OCI-LY1 (cell line): ENCODE measurements at regions not wholly inside any gene's neighbourhood (a gene's known extent, or its start where the extent isn't known, plus 50 kb on each side); places are given as distances from the start of the nearest gene placed in this dataset.

Experiments used
- H2AFZ ChIP-seq: fragments of 200-600 bp; sonication (generic), shearing (Covaris generic); 2 replicates; pipeline ENCODE4 v1.6.0; 2014; ENCODE audit warnings: antibody characterized with exemption, mild to moderate bottlenecking, low read length
- H3F3A ChIP-seq: fragments of 200-600 bp; sonication (generic), shearing (Covaris generic); 2 replicates; pipeline ENCODE4 v1.6.0; 2014; ENCODE audit warnings: mild to moderate bottlenecking, antibody characterized with exemption, low read length, moderate library complexity; ENCODE audit not compliant: insufficient read depth
- H3K27ac ChIP-seq: fragments of 200-600 bp; sonication (generic); 2 replicates; pipeline ENCODE4 v1.5.1; 2014; ENCODE audit warnings: low read length, mixed run types, mild to moderate bottlenecking, low read depth; ENCODE audit not compliant: poor library complexity, severe bottlenecking
- H3K27me3 ChIP-seq: fragments of 200-600 bp; sonication (generic); 2 replicates; pipeline ENCODE4 v1.6.0; 2014; ENCODE audit warnings: antibody characterized with exemption, mild to moderate bottlenecking, low read length, moderate library complexity; ENCODE audit not compliant: insufficient read depth
- H3K36me3 ChIP-seq: fragments of 200-600 bp; sonication (generic); 2 replicates; pipeline ENCODE4 v1.6.1; 2014; ENCODE audit warnings: mild to moderate bottlenecking, antibody characterized with exemption, low read length, moderate library complexity, mixed read lengths; ENCODE audit not compliant: insufficient read depth
- H3K4me1 ChIP-seq: fragments of 200-600 bp; sonication (generic); 2 replicates; pipeline ENCODE4 v1.5.1; 2014; ENCODE audit warnings: mild to moderate bottlenecking, low read length, moderate library complexity; ENCODE audit not compliant: insufficient read depth, severe bottlenecking
- H3K4me2 ChIP-seq: fragments of 200-600 bp; sonication (generic), shearing (Covaris generic); 2 replicates; pipeline ENCODE4 v1.6.1; 2014; ENCODE audit warnings: low read length
- H3K4me3 ChIP-seq: fragments of 200-600 bp; sonication (generic); 2 replicates; pipeline ENCODE4 v1.5.1; 2014; ENCODE audit warnings: low read length, low read depth, mild to moderate bottlenecking, mixed read lengths; ENCODE audit not compliant: poor library complexity, severe bottlenecking
- H3K79me2 ChIP-seq: fragments of 200-600 bp; shearing (Covaris generic); 2 replicates; pipeline ENCODE4 v1.6.1; 2016; ENCODE audit warnings: mixed run types, low read length, mixed read lengths; ENCODE audit not compliant: insufficient read depth
- H3K9ac ChIP-seq: fragments of 200-600 bp; sonication (generic), shearing (Covaris generic); 2 replicates; pipeline ENCODE4 v1.6.1; 2014; ENCODE audit warnings: mild to moderate bottlenecking, low read length, mixed read lengths
- H3K9me2 ChIP-seq: fragments of 200-600 bp; sonication (generic), shearing (Covaris generic); 2 replicates; pipeline ENCODE4 v1.6.1; 2014; ENCODE audit warnings: low read depth, mild to moderate bottlenecking, low read length, mixed read lengths
- H3K9me3 ChIP-seq: fragments of 200-600 bp; shearing (Covaris generic); 2 replicates; pipeline ENCODE4 v1.6.1; 2014; ENCODE audit warnings: low read length, mixed read lengths
- H4K20me1 ChIP-seq: fragments of 200-600 bp; sonication (generic), shearing (Covaris generic); 2 replicates; pipeline ENCODE4 v1.6.0; 2016; ENCODE audit warnings: mild to moderate bottlenecking, low read length; ENCODE audit not compliant: insufficient read depth
- CTCF ChIP-seq: fragments of 200-600 bp; sonication (generic), shearing (Covaris generic); IDR thresholded peaks from 2 replicates; pipeline ENCODE4 v1.5.1; 2017; ENCODE audit warnings: mild to moderate bottlenecking, antibody characterized with exemption, low read length, moderate library complexity, mixed read lengths
- EZH2 ChIP-seq: fragments of 200-600 bp; sonication (generic), shearing (Covaris generic); IDR thresholded peaks from 2 replicates; pipeline ENCODE4 v1.8.0; 2017; ENCODE audit warnings: borderline replicate concordance, mixed run types, mild to moderate bottlenecking, antibody characterized with exemption, low read length, moderate library complexity, mixed read lengths

GRCh38 chr15:70395164-70395563, 297.4 kb upstream of the TLE3 start:
- H3F3A ChIP-seq = no peaks in the 10 kb centered on the region
- no peak overlapping the region for H3K9ac ChIP-seq
- no peak overlapping the region for H3K27ac ChIP-seq
- H3K79me2 ChIP-seq = no peaks in the 10 kb centered on the region
- no peak overlapping the region for H2AFZ ChIP-seq
- H3K4me3 ChIP-seq = no peak overlapping the region
- peaks cover 4% of the 10 kb centered on the region; the same call in 1 of the 2 replicates for H3K9me3 ChIP-seq
- TF ChIP-seq EZH2 (no peak), CTCF (no peak)
- peaks cover 20% of the 10 kb centered on the region for H3K4me1 ChIP-seq
- H4K20me1 ChIP-seq = no peaks in the 10 kb centered on the region
- no peaks in the 10 kb centered on the region for H3K27me3 ChIP-seq
- no peaks in the 10 kb centered on the region for H3K9me2 ChIP-seq
- no peak overlapping the region for H3K4me2 ChIP-seq
- no peaks in the 10 kb centered on the region for H3K36me3 ChIP-seq

- H3K4me2 ChIP-seq = no peak overlapping the region
These were observed 293.0 kb upstream of the TLE3 start for GRCh38 chr15:70390723-70391122.

GRCh38 chr15:70387993-70388392, 290.3 kb upstream of the TLE3 start:
- Histone ChIP-seq H3K4me2 (no peak overlapping the region), H3F3A (no peaks in the 10 kb centered on the region), H3K36me3 (no peaks in the 10 kb centered on the region), H3K27ac (no peak overlapping the region), H3K79me2 (no peaks in the 10 kb centered on the region), H3K4me1 (no peaks in the 10 kb centered on the region), H3K27me3 (no peaks in the 10 kb centered on the region), H3K4me3 (no peak overlapping the region), H3K9me2 (no peaks in the 10 kb centered on the region), H3K9me3 (peaks cover 4% of the 10 kb centered on the region; the same call in 1 of the 2 replicates), H4K20me1 (no peaks in the 10 kb centered on the region), H2AFZ (no peak overlapping the region), H3K9ac (no peak overlapping the region)
- TF ChIP-seq EZH2 (no peak), CTCF (no peak)

More at GRCh38 chr15:70390723-70391122, 293.0 kb upstream of the TLE3 start:
- H3K27me3 ChIP-seq = no peaks in the 10 kb centered on the region
- H3K9me3 ChIP-seq = peaks cover 4% of the 10 kb centered on the region; the same call in 1 of the 2 replicates
- H3K79me2 ChIP-seq = no peaks in the 10 kb centered on the region
- H3K27ac ChIP-seq = no peak overlapping the region
- H3K4me3 ChIP-seq = no peak overlapping the region
- no peaks in the 10 kb centered on the region for H3K36me3 ChIP-seq
- H4K20me1 ChIP-seq = no peaks in the 10 kb centered on the region
- H2AFZ ChIP-seq = no peak overlapping the region
- TF ChIP-seq EZH2 = no peak
- TF ChIP-seq CTCF = no peak
- no peak overlapping the region for H3K9ac ChIP-seq
- H3F3A ChIP-seq = no peaks in the 10 kb centered on the region
- H3K9me2 ChIP-seq = no peaks in the 10 kb centered on the region
- no peaks in the 10 kb centered on the region for H3K4me1 ChIP-seq
